Calu3 (cell line): ENCODE measurements at regions not wholly inside any gene's neighbourhood (a gene's known extent, or its start where the extent isn't known, plus 50 kb on each side); places are given as distances from the start of the nearest gene placed in this dataset.
"Not testable (repeated sequence)": the region's sequence is repeated elsewhere in the genome, so short reads cannot be mapped to it uniquely, and the experiment has no call there.

Source experiments
- BruUV-seq: library from RNA; stranded (reverse); fragments of 400-500 nt; replicated peaks from 2 replicates; lab custom pipeline; 2021; lab: Mats Ljungman, UMichigan
- CTCF ChIA-PET: fragments of 300-600 bp; sonication (Branson Sonifier 250); formaldehyde crosslinking; loops from one replicate; lab custom pipeline; 2022; ENCODE audit warnings: antibody characterized with exemption; lab: Charles Lee
- DNase-seq: peaks from one replicate; pipeline ENCODE4 v3.0.0; 2022
- H3K27ac Mint-ChIP-seq: one replicate; pipeline ENCODE4 v1.8.0; 2022; ENCODE audit warnings: mixed read lengths; ENCODE audit not compliant: unreplicated experiment
- H3K27me3 Mint-ChIP-seq: one replicate; pipeline ENCODE4 v1.8.0; 2022; ENCODE audit warnings: mixed read lengths; ENCODE audit not compliant: unreplicated experiment
- H3K36me3 Mint-ChIP-seq: one replicate; pipeline ENCODE4 v1.8.0; 2022; ENCODE audit warnings: mild to moderate bottlenecking, moderate library complexity, mixed read lengths; ENCODE audit not compliant: insufficient read depth, unreplicated experiment
- H3K4me1 Mint-ChIP-seq: one replicate; pipeline ENCODE4 v1.8.0; 2022; ENCODE audit warnings: mild to moderate bottlenecking, low read depth, mixed read lengths; ENCODE audit not compliant: unreplicated experiment
- H3K4me3 Mint-ChIP-seq: one replicate; pipeline ENCODE4 v1.8.0; 2022; ENCODE audit warnings: mild to moderate bottlenecking, low read depth, moderate library complexity, mixed read lengths; ENCODE audit not compliant: unreplicated experiment
- H3K9me3 Mint-ChIP-seq: one replicate; pipeline ENCODE4 v1.8.0; 2022; ENCODE audit warnings: low read depth, mixed read lengths; ENCODE audit not compliant: unreplicated experiment
- intact Hi-C: fragments of 100-400 bp; cut with micrococcal nuclease; formaldehyde crosslinking; loops from one replicate; pipeline ENCODE4 v1.10.0; 2022; ENCODE audit not compliant: unreplicated experiment
- TF ChIP-seq, protein P1 (sequence below): fragments of 200-600 bp; IDR thresholded peaks from one replicate; pipeline ENCODE4 v1.8.0; 2022; ENCODE audit warnings: antibody characterized with exemption; ENCODE audit not compliant: unreplicated experiment

DNA sequence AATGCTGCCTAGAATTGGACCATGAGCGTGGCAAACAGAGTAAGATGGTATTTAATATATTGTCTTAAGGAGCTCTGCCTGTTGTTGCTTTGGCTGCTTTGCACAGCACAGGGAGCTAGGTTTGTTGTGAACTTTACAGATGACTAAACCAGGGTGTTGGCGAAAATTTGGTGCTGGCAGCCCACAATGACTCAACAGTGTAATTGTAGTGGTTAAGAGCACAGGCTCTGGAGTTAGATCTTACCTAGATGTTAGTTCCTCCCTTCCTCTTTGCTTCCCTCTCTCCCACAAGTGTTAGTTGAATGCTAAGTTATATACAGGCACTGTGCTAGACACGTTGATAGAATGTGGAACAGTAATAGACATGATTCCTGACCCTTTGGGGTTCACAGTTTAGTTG lies 128.9 kb upstream of the TRPC5 start:
- intact Hi-C loops, result no loop called here
- BruUV-seq, result no TSS peak
- no peak for DNase-seq

DNA sequence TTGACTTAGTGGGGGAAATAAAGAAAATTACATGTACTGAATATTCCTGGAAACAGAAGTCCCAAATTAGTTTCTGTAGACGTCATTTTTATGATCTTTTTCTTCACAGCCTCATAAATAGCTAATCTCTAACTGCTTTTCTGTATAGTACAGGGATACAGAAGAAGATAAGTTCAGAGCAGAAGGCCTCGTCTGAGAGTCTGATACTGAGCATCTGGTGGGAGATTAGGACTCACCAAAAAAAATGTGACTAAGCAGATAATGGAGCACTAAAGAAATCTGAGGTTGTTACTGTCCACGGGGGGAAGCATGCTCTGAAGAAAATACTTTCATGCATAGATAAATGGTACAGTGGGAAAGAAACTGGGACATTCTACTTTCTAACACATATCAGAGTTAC lies 115.3 kb upstream of the TRPC5 start:
- H3K27me3 Mint-ChIP-seq, result no peaks in the 10 kb centered on the region
- no peaks in the 10 kb centered on the region for H3K4me1 Mint-ChIP-seq
- TF ChIP-seq, protein P1, sequence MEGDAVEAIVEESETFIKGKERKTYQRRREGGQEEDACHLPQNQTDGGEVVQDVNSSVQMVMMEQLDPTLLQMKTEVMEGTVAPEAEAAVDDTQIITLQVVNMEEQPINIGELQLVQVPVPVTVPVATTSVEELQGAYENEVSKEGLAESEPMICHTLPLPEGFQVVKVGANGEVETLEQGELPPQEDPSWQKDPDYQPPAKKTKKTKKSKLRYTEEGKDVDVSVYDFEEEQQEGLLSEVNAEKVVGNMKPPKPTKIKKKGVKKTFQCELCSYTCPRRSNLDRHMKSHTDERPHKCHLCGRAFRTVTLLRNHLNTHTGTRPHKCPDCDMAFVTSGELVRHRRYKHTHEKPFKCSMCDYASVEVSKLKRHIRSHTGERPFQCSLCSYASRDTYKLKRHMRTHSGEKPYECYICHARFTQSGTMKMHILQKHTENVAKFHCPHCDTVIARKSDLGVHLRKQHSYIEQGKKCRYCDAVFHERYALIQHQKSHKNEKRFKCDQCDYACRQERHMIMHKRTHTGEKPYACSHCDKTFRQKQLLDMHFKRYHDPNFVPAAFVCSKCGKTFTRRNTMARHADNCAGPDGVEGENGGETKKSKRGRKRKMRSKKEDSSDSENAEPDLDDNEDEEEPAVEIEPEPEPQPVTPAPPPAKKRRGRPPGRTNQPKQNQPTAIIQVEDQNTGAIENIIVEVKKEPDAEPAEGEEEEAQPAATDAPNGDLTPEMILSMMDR, result no peak
- H3K27ac Mint-ChIP-seq, result no peak overlapping the region
- no peak overlapping the region for H3K4me3 Mint-ChIP-seq
- no TSS peak for BruUV-seq
- H3K9me3 Mint-ChIP-seq, result peaks cover 17% of the 10 kb centered on the region
- no peaks in the 10 kb centered on the region for H3K36me3 Mint-ChIP-seq
- no peak for DNase-seq
- intact Hi-C loops, result no loop called here
- CTCF ChIA-PET, result no interaction called here

More for the DNA sequence above, 128.9 kb upstream of the TRPC5 start:
- H3K4me1 Mint-ChIP-seq, result no peaks in the 10 kb centered on the region
- no peaks in the 10 kb centered on the region for H3K9me3 Mint-ChIP-seq
- H3K27me3 Mint-ChIP-seq, result no peaks in the 10 kb centered on the region
- H3K36me3 Mint-ChIP-seq, result no peaks in the 10 kb centered on the region
- TF ChIP-seq, protein P1, result no peak
- CTCF ChIA-PET, result interaction anchor here (1.0 kb wide), 1 partner anchor 10 kb away, joined by 3 read pairs; no protein-coding TSS in a partner anchor
- H3K4me3 Mint-ChIP-seq, result no peak overlapping the region
- H3K27ac Mint-ChIP-seq, result no peak overlapping the region

DNA sequence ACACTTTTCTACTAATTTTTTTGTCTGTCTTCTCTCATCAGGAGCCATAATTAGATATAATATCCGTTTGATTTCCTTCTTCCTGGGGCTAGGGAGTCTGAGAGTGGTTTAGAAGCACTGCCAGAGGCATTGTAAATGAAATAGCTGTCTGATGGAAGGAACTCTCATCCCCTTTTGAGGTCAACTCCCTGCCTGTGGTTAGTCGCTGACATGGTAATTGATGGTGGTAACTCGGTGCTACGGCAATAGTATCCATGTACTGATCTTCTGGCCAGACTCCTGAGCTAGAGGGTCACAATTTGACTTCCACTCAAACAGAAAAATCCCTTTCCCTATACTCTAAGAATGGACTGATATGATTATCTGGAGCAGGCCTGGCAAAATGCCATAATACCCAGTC lies 108.1 kb upstream of the TRPC5 start:
- H3K27ac Mint-ChIP-seq, result no peak overlapping the region
- no peaks in the 10 kb centered on the region for H3K4me1 Mint-ChIP-seq
- no TSS peak for BruUV-seq
- DNase-seq, result no peak
- TF ChIP-seq, protein P1, result no peak
- CTCF ChIA-PET, result no interaction called here
- H3K36me3 Mint-ChIP-seq, result no peaks in the 10 kb centered on the region
- H3K27me3 Mint-ChIP-seq, result no peaks in the 10 kb centered on the region
- H3K9me3 Mint-ChIP-seq, result peaks cover 5% of the 10 kb centered on the region
- no peak overlapping the region for H3K4me3 Mint-ChIP-seq
- intact Hi-C loops, result no loop called here

DNA sequence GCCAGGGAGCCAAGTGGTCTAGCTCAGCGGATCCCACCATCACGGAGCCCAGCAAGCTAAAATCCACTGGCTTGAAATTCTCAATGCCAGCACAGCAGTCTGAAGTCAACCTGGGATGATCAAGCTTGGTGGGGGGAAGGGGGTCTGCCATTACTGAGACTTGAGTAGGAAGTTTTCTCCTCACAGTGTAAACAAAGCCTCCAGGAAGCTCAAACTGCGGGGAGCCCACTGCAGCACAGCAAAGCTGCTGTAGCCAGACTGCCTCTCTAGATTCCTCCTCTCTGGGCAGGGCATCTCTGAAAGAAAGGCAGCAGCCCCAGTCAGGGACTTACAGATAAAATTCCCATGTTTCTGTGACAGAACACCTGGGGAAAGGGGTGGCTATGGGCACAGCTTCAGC lies 98.8 kb upstream of the TRPC5 start:
- H3K27me3 Mint-ChIP-seq, CTCF ChIA-PET, H3K4me3 Mint-ChIP-seq, H3K4me1 Mint-ChIP-seq, H3K36me3 Mint-ChIP-seq, BruUV-seq, DNase-seq, H3K27ac Mint-ChIP-seq, H3K9me3 Mint-ChIP-seq, intact Hi-C loops: not testable (repeated sequence)

DNA sequence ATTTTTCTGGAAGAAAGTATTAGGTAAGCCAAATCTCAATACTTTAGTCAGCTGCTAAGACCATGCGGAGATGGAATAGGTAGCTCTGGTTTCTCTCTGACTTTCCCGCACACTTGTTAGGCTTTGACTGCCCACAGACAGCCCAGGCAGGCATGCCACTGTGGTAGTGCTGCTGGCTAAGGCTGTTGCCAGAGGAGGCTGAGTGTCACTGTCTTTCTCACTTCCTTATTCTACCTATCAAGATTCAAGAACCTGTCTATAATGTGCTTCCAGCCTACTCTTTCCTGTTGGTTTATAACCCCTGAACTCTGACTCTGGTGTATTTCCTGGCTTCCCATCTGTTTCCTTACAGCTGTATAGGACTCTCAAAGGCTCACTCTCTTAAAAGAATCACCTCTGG lies 81.8 kb upstream of the TRPC5 start:
- intact Hi-C loops, result no loop called here
- CTCF ChIA-PET, result no interaction called here
- no peak for DNase-seq
- no peaks in the 10 kb centered on the region for H3K4me1 Mint-ChIP-seq
- H3K27me3 Mint-ChIP-seq, result no peaks in the 10 kb centered on the region
- H3K9me3 Mint-ChIP-seq, result peaks cover 4% of the 10 kb centered on the region
- no peak overlapping the region for H3K27ac Mint-ChIP-seq
- TF ChIP-seq, protein P1, result no peak
- no peak overlapping the region for H3K4me3 Mint-ChIP-seq
- H3K36me3 Mint-ChIP-seq, result no peaks in the 10 kb centered on the region
- no TSS peak for BruUV-seq
